Liver (tissue), 3 donors: ENCODE measurements at regions not wholly inside any gene's neighbourhood (a gene's known extent, or its start where the extent isn't known, plus 50 kb on each side); places are given as distances from the start of the nearest gene placed in this dataset.

Experiments
- RXRA ChIP-seq, 2 donors: IDR thresholded peaks; 2 replicates each; pipeline ENCODE4 v1.6.1; 2017 to 2018; ENCODE audit warnings: antibody characterized with exemption in 2 of 2, mild to moderate bottlenecking in 1 of 2
- TF ChIP-seq, protein P1 (sequence below): fragments of 150-350 bp; IDR thresholded peaks from 2 replicates; pipeline ENCODE4 v1.5.1; 2017; ENCODE audit warnings: improper control_type of control experiment, low read depth, low read length; ENCODE audit not compliant: missing input control
- donor health status: healthy.
- donor health status: healthy.

DNA sequence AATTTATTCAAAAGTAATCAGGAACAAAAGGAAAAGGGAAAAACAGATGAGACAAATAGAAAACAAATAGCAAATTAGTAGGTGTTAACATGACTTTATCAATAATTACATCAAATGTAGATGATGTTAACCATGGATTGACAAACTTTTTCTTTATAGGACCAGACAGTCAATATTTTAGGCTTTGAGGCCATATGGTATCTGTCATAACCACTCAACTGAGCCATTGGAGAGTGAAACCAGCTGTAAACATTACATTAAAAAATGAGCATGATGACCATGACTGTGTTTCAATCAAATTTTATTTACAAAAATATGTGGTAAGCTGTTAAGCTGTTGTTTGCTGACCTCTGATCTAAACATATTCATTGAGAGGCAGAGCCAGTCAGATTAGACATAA lies 118.5 kb upstream of the NWD2 start:
- TF ChIP-seq, protein P1, sequence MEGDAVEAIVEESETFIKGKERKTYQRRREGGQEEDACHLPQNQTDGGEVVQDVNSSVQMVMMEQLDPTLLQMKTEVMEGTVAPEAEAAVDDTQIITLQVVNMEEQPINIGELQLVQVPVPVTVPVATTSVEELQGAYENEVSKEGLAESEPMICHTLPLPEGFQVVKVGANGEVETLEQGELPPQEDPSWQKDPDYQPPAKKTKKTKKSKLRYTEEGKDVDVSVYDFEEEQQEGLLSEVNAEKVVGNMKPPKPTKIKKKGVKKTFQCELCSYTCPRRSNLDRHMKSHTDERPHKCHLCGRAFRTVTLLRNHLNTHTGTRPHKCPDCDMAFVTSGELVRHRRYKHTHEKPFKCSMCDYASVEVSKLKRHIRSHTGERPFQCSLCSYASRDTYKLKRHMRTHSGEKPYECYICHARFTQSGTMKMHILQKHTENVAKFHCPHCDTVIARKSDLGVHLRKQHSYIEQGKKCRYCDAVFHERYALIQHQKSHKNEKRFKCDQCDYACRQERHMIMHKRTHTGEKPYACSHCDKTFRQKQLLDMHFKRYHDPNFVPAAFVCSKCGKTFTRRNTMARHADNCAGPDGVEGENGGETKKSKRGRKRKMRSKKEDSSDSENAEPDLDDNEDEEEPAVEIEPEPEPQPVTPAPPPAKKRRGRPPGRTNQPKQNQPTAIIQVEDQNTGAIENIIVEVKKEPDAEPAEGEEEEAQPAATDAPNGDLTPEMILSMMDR: no peak
- no peak for TF ChIP-seq RXRA (IDR thresholded peaks at IDR 0.05)
